CD4-positive, alpha-beta T cell treated with Interleukin-6 for 4 hours (primary cell): ENCODE measurements at regions not wholly inside any gene's neighbourhood (a gene's known extent, or its start where the extent isn't known, plus 50 kb on each side); places are given as distances from the start of the nearest gene placed in this dataset.

Experiments
- DNase-seq: peaks from one replicate; pipeline ENCODE4 v3.0.0-alpha.2; 2020; ENCODE audit warnings: mixed read lengths

GRCh38 chr18:40407909-40408308, 1547.1 kb upstream of the PIK3C3 start:
- DNase-seq, result no peak

- DNase-seq, result no peak
These were observed 1550.8 kb upstream of the PIK3C3 start for GRCh38 chr18:40404284-40404683.

GRCh38 chr18:40402052-40402451, 1553.0 kb upstream of the PIK3C3 start:
- no peak for DNase-seq

GRCh38 chr18:40388121-40388520, 1566.9 kb upstream of the PIK3C3 start:
- DNase-seq, result no peak

GRCh38 chr18:40387130-40387787, 1567.8 kb upstream of the PIK3C3 start:
- no peak for DNase-seq

- DNase-seq, result no peak
These were observed 1572.8 kb upstream of the PIK3C3 start for GRCh38 chr18:40382197-40382596.

- no peak for DNase-seq
These were observed 1574.2 kb upstream of the PIK3C3 start for GRCh38 chr18:40380686-40381439.

- DNase-seq, result no peak
These were observed 1579.2 kb upstream of the PIK3C3 start for GRCh38 chr18:40375837-40376236.

GRCh38 chr18:40371673-40372072, 1583.4 kb upstream of the PIK3C3 start:
- DNase-seq, result no peak

- DNase-seq, result no peak
These were observed 1587.5 kb upstream of the PIK3C3 start for GRCh38 chr18:40367576-40367975.

- DNase-seq, result no peak
These were observed 1588.5 kb upstream of the PIK3C3 start for GRCh38 chr18:40366521-40366920.

- DNase-seq, result no peak
These were observed 1589.5 kb upstream of the PIK3C3 start for GRCh38 chr18:40365526-40365925.

GRCh38 chr18:40360558-40360957, 1594.5 kb upstream of the PIK3C3 start:
- no peak for DNase-seq

- no peak for DNase-seq
These were observed 1597.5 kb upstream of the PIK3C3 start for GRCh38 chr18:40357536-40357935.

- no peak for DNase-seq
These were observed 1598.9 kb upstream of the PIK3C3 start for GRCh38 chr18:40356168-40356567.

GRCh38 chr18:40355726-40356125, 1599.3 kb upstream of the PIK3C3 start:
- no peak for DNase-seq

GRCh38 chr18:40348196-40348595, 1606.8 kb upstream of the PIK3C3 start:
- no peak for DNase-seq

- DNase-seq, result no peak
These were observed 1607.8 kb upstream of the PIK3C3 start for GRCh38 chr18:40347261-40347660.

- DNase-seq, result no peak
These were observed 1608.9 kb upstream of the PIK3C3 start for GRCh38 chr18:40346146-40346545.

GRCh38 chr18:40341701-40342100, 1613.3 kb upstream of the PIK3C3 start:
- no peak for DNase-seq

- no peak for DNase-seq
These were observed 1616.8 kb upstream of the PIK3C3 start for GRCh38 chr18:40338284-40338683.

GRCh38 chr18:40326985-40327384, 1628.0 kb upstream of the PIK3C3 start:
- DNase-seq, result no peak

GRCh38 chr18:40325988-40326387, 1629.0 kb upstream of the PIK3C3 start:
- no peak for DNase-seq

- DNase-seq, result no peak
These were observed 1640.8 kb upstream of the PIK3C3 start for GRCh38 chr18:40314199-40314598.
